ENCODE measurements at regions not wholly inside any gene's neighbourhood (a gene's known extent, or its start where the extent isn't known, plus 50 kb on each side); places are given as distances from the start of the nearest gene placed in this dataset.

GRCh38 chr20:58022711-58023110, 205.7 kb downstream of the ANKRD60 start:
- TF ChIP-seq CTCF (conservative IDR thresholded peaks at IDR 0.05; ENCODE audit: low read length) (no peak), EZH2phosphoT487 (IDR thresholded peaks at IDR 0.05; ENCODE audit: borderline replicate concordance, low read depth, low read length) (no peak)

All from OCI-LY7 (cell line).